ENCODE measurements at regions not wholly inside any gene's neighbourhood (a gene's known extent, or its start where the extent isn't known, plus 50 kb on each side); places are given as distances from the start of the nearest gene placed in this dataset.

DNA sequence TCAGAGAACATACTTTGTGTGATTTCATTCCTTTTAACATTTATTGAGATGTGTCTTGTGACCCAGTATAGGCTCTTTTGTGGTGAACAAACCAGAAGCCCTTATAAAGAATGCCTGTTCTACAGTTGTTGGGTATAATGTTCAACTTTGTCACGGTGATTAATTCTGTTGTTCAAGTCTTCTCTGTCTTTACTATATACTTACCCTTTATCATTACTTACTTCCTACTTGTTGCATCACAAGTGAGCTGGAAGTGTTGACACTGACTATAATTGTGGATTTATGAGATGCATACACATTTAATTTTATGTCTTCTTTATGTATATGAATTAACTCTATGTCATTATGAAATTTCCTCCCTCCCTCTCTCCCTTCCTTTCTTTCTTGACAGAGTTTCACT lies 59.7 kb upstream of the TBL1XR1 start:
- no peaks in the 10 kb centered on the region for H3K36me3 ChIP-seq (ENCODE audit: insufficient read depth, low read length)
- no peak overlapping the region for H3K4me3 ChIP-seq (ENCODE audit: low read length)
- H4K20me1 ChIP-seq (ENCODE audit: insufficient read depth) = no peaks in the 10 kb centered on the region

DNA sequence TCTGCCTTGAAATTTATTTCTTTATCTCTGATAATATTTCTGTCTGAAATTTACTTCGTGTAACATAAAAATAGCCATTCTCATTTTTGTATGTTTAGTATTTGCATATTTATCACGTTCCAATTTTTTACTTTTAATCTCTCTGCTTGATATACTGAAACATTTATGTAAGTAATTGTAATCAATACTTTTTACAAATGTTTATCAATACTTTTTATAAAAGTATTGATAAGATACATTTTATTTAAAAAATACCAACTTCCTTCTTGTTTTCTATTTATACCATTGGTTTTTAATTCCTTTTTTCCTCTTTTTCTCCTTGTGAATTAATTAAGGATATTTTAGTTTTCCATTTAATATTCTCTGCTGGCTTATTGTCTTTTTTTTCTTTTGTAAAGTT lies 60.3 kb upstream of the TBL1XR1 start:
- no peak overlapping the region for H2AFZ ChIP-seq (ENCODE audit: low read depth, low read length)
- H3K4me2 ChIP-seq (ENCODE audit: low read length) = no peak overlapping the region
- no peaks in the 10 kb centered on the region for H3F3A ChIP-seq (ENCODE audit: insufficient read depth, low read length, poor library complexity, severe bottlenecking)
- H4K20me1 ChIP-seq (ENCODE audit: insufficient read depth) = no peaks in the 10 kb centered on the region
- H3K36me3 ChIP-seq (ENCODE audit: insufficient read depth, low read length) = no peaks in the 10 kb centered on the region
- no peaks in the 10 kb centered on the region for H3K79me2 ChIP-seq (replicated peaks; ENCODE audit: insufficient read depth, low read length)
- H3K9ac ChIP-seq (ENCODE audit: low read length) = no peak overlapping the region
- no peaks in the 10 kb centered on the region for H3K9me2 ChIP-seq (ENCODE audit: insufficient read depth, low read length)
- H3K4me3 ChIP-seq (ENCODE audit: low read length) = no peak overlapping the region
- H3K9me3 ChIP-seq (ENCODE audit: low read length) = no peaks in the 10 kb centered on the region
- H3K27me3 ChIP-seq (ENCODE audit: insufficient read depth, low read depth, low read length) = no peaks in the 10 kb centered on the region
- H3K27ac ChIP-seq (ENCODE audit: low read length) = no peak overlapping the region
- no peak for TF ChIP-seq TAF1 (IDR thresholded peaks at IDR 0.05; ENCODE audit: low read depth)
- TF ChIP-seq POLR2AphosphoS5 (IDR thresholded peaks at IDR 0.05) = no peak
- no peak for TF ChIP-seq REST (IDR thresholded peaks at IDR 0.05; ENCODE audit: borderline replicate concordance)
- no peak for TF ChIP-seq MXI1 (conservative IDR thresholded peaks at IDR 0.05; ENCODE audit: poor library complexity, severe bottlenecking)
- no peak for TF ChIP-seq RAD21 (conservative IDR thresholded peaks at IDR 0.05)
- TF ChIP-seq SMC3 (conservative IDR thresholded peaks at IDR 0.05; ENCODE audit: poor library complexity) = no peak
- no peak for TF ChIP-seq CTCF (IDR thresholded peaks at IDR 0.05; ENCODE audit: poor library complexity, severe bottlenecking)
- TF ChIP-seq EZH2 (IDR thresholded peaks at IDR 0.05; ENCODE audit: borderline replicate concordance, insufficient read depth, low read length, poor library complexity, severe bottlenecking) = no peak

More for the DNA sequence above, 59.7 kb upstream of the TBL1XR1 start:
- H3K4me2 ChIP-seq (ENCODE audit: low read length) = no peak overlapping the region
- H3K9ac ChIP-seq (ENCODE audit: low read length) = no peak overlapping the region
- H3K79me2 ChIP-seq (replicated peaks; ENCODE audit: insufficient read depth, low read length) = no peaks in the 10 kb centered on the region
- no peaks in the 10 kb centered on the region for H3K27me3 ChIP-seq (ENCODE audit: insufficient read depth, low read depth, low read length)
- H3K27ac ChIP-seq (ENCODE audit: low read length) = no peak overlapping the region
- no peaks in the 10 kb centered on the region for H3F3A ChIP-seq (ENCODE audit: insufficient read depth, low read length, poor library complexity, severe bottlenecking)
- no peak for TF ChIP-seq REST (IDR thresholded peaks at IDR 0.05; ENCODE audit: borderline replicate concordance)
- TF ChIP-seq POLR2AphosphoS5 (IDR thresholded peaks at IDR 0.05) = no peak
- TF ChIP-seq CTCF (IDR thresholded peaks at IDR 0.05; ENCODE audit: poor library complexity, severe bottlenecking) = no peak
- no peak for TF ChIP-seq MXI1 (conservative IDR thresholded peaks at IDR 0.05; ENCODE audit: poor library complexity, severe bottlenecking)
- no peak for TF ChIP-seq EZH2 (IDR thresholded peaks at IDR 0.05; ENCODE audit: borderline replicate concordance, insufficient read depth, low read length, poor library complexity, severe bottlenecking)
- TF ChIP-seq TAF1 (IDR thresholded peaks at IDR 0.05; ENCODE audit: low read depth) = no peak
- no peak for TF ChIP-seq RAD21 (conservative IDR thresholded peaks at IDR 0.05)
- no peaks in the 10 kb centered on the region for H3K9me2 ChIP-seq (ENCODE audit: insufficient read depth, low read length)
- no peaks in the 10 kb centered on the region for H3K9me3 ChIP-seq (ENCODE audit: low read length)
- H2AFZ ChIP-seq (ENCODE audit: low read depth, low read length) = no peak overlapping the region

Data from neural cell (in vitro differentiated cells).